Cardiac muscle cell (in vitro differentiated cells and primary cell): ENCODE measurements at regions not wholly inside any gene's neighbourhood (a gene's known extent, or its start where the extent isn't known, plus 50 kb on each side); places are given as distances from the start of the nearest gene placed in this dataset.

Experiments used
- DNase-seq, 2 donors: peaks; one replicate each; pipeline versions ENCODE4 v3.0.0 to v3.0.0-alpha.2; 2010 to 2017; ENCODE audit warnings: low read depth in 1 of 2, low spot score in 1 of 2
- H3K27ac ChIP-seq: fragments of 200-600 bp; sonication (generic); 2 replicates; pipeline ENCODE4 v1.5.1; 2016
- H3K27me3 ChIP-seq: fragments of 200-600 bp; sonication (generic); 2 replicates; pipeline ENCODE4 v1.6.0; 2016; ENCODE audit warnings: control low read depth
- H3K36me3 ChIP-seq: fragments of 200-600 bp; sonication (generic); 2 replicates; pipeline ENCODE4 v1.5.1; 2016; ENCODE audit warnings: control low read depth
- H3K4me1 ChIP-seq: fragments of 200-600 bp; sonication (generic); 2 replicates; pipeline ENCODE4 v1.8.1; 2017; ENCODE audit warnings: low read depth, mild to moderate bottlenecking, mixed run types
- H3K4me3 ChIP-seq: fragments of 200-600 bp; sonication (generic); 2 replicates; pipeline ENCODE4 v1.5.1; 2016; ENCODE audit warnings: mild to moderate bottlenecking
- H3K9me3 ChIP-seq: fragments of 200-600 bp; sonication (generic); 2 replicates; pipeline ENCODE4 v1.5.1; 2017; ENCODE audit warnings: low read depth, mild to moderate bottlenecking, control low read depth
- CTCF ChIP-seq: IDR thresholded peaks from 2 replicates; pipeline ENCODE4 v1.5.1; 2012; ENCODE audit warnings: low read depth, mild to moderate bottlenecking, low read length

- TF ChIP-seq CTCF = no peak
- H3K4me3 ChIP-seq = no peak overlapping the region
- no peaks in the 10 kb centered on the region for H3K27me3 ChIP-seq
- no peak for DNase-seq
- H3K4me1 ChIP-seq = peaks cover 9% of the 10 kb centered on the region
- no peak overlapping the region for H3K27ac ChIP-seq
- H3K9me3 ChIP-seq = no peaks in the 10 kb centered on the region
- H3K36me3 ChIP-seq = no peaks in the 10 kb centered on the region
Measured at GRCh38 chr12:67759829-67760228, 111.3 kb downstream of the DYRK2 start.

GRCh38 chr12:67760586-67761275 lies 112.2 kb downstream of the DYRK2 start:
- Histone ChIP-seq H3K9me3 (no peaks in the 10 kb centered on the region), H3K27me3 (no peaks in the 10 kb centered on the region), H3K4me1 (peaks cover 9% of the 10 kb centered on the region), H3K36me3 (no peaks in the 10 kb centered on the region), H3K27ac (no peak overlapping the region), H3K4me3 (no peak overlapping the region)
- peak in 1 of 2 donors; percentile 53 for DNase-seq
- TF ChIP-seq CTCF = no peak

- no peak for TF ChIP-seq CTCF
- Histone ChIP-seq H3K27me3 (no peaks in the 10 kb centered on the region), H3K36me3 (no peaks in the 10 kb centered on the region), H3K9me3 (no peaks in the 10 kb centered on the region), H3K27ac (no peak overlapping the region), H3K4me1 (peaks cover 9% of the 10 kb centered on the region), H3K4me3 (no peak overlapping the region)
- no peak for DNase-seq
Measured at GRCh38 chr12:67761566-67761965, 113.0 kb downstream of the DYRK2 start.

- no peak overlapping the region for H3K27ac ChIP-seq
Measured at GRCh38 chr12:67764055-67764454, 115.5 kb downstream of the DYRK2 start.

GRCh38 chr12:67764946-67765619 lies 116.5 kb downstream of the DYRK2 start:
- H3K27ac ChIP-seq = no peak overlapping the region
- H3K4me3 ChIP-seq = no peak overlapping the region
- no peak for DNase-seq
- no peaks in the 10 kb centered on the region for H3K36me3 ChIP-seq
- H3K9me3 ChIP-seq = no peaks in the 10 kb centered on the region
- H3K4me1 ChIP-seq = peaks cover 3% of the 10 kb centered on the region
- no peaks in the 10 kb centered on the region for H3K27me3 ChIP-seq
- TF ChIP-seq CTCF = no peak

More at GRCh38 chr12:67764055-67764454, 115.5 kb downstream of the DYRK2 start:
- DNase-seq = no peak
- Histone ChIP-seq H3K36me3 (no peaks in the 10 kb centered on the region), H3K4me3 (no peak overlapping the region), H3K4me1 (peaks cover 3% of the 10 kb centered on the region), H3K27me3 (no peaks in the 10 kb centered on the region), H3K9me3 (no peaks in the 10 kb centered on the region)
- TF ChIP-seq CTCF = no peak
